Left ventricle myocardium inferior (tissue), 1 donor: ENCODE measurements at regions not wholly inside any gene's neighbourhood (a gene's known extent, or its start where the extent isn't known, plus 50 kb on each side); places are given as distances from the start of the nearest gene placed in this dataset.

ENCODE experiments used
- DNase-seq: peaks from one replicate; pipeline ENCODE4 v3.0.0-alpha.2; 2020
- H3K27ac ChIP-seq: fragments of 200-600 bp; replicated peaks from 2 replicates; pipeline ENCODE4 v1.8.0; 2021
- H3K27me3 ChIP-seq: fragments of 200-600 bp; 2 replicates; pipeline ENCODE4 v1.8.0; 2021; ENCODE audit warnings: low read depth
- H3K36me3 ChIP-seq: fragments of 200-600 bp; 2 replicates; pipeline ENCODE4 v1.8.0; 2021
- H3K4me1 ChIP-seq: fragments of 200-600 bp; 2 replicates; pipeline ENCODE4 v1.8.0; 2021
- H3K4me3 ChIP-seq: fragments of 200-600 bp; 2 replicates; pipeline ENCODE4 v1.8.0; 2021; ENCODE audit warnings: mild to moderate bottlenecking, moderate library complexity
- H3K9me3 ChIP-seq: fragments of 200-600 bp; replicated peaks from 2 replicates; pipeline ENCODE4 v1.8.0; 2021
- intact Hi-C: fragments of 100-400 bp; cut with micrococcal nuclease; formaldehyde crosslinking; loops from one replicate; pipeline ENCODE4 v1.11.0; 2022
- TF ChIP-seq, protein P1 (sequence below): fragments of 200-600 bp; IDR thresholded peaks from 2 replicates; pipeline ENCODE4 v1.8.0; 2021; ENCODE audit warnings: antibody characterized with exemption, mild to moderate bottlenecking, borderline replicate concordance
- donor health status: DM: no; HTN: yes; CAD: no; lungs with severe emphysema.

DNA sequence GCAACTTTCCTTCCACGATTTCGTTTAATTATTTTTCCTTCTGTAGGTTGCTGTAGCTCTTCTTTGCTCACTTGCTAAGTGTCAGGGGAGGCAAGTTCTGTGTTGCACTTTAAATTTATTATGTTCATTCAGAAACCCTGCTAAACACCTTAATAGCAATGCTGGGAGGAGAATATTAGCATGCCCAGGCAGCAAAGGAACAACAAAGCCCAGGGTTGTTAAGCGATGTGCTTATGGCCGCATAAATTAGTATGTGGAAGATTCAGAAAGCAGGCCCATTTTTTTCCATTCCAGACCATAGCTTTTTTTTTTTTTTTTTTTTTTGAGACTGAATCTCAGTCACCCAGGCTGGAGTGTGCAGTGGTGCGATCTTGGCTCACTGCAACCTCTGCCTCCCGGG lies 151.3 kb downstream of the BACH1 start:
- Histone ChIP-seq H3K36me3 (no peaks in the 10 kb centered on the region), H3K27me3 (no peaks in the 10 kb centered on the region), H3K4me1 (no peaks in the 10 kb centered on the region), H3K4me3 (no peak overlapping the region), H3K9me3 (peaks cover 16% of the 10 kb centered on the region), H3K27ac (peak overlapping the region; percentile 43)
- no peak for DNase-seq
- intact Hi-C loops = no loop called here
- TF ChIP-seq, protein P1, sequence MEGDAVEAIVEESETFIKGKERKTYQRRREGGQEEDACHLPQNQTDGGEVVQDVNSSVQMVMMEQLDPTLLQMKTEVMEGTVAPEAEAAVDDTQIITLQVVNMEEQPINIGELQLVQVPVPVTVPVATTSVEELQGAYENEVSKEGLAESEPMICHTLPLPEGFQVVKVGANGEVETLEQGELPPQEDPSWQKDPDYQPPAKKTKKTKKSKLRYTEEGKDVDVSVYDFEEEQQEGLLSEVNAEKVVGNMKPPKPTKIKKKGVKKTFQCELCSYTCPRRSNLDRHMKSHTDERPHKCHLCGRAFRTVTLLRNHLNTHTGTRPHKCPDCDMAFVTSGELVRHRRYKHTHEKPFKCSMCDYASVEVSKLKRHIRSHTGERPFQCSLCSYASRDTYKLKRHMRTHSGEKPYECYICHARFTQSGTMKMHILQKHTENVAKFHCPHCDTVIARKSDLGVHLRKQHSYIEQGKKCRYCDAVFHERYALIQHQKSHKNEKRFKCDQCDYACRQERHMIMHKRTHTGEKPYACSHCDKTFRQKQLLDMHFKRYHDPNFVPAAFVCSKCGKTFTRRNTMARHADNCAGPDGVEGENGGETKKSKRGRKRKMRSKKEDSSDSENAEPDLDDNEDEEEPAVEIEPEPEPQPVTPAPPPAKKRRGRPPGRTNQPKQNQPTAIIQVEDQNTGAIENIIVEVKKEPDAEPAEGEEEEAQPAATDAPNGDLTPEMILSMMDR = no peak

DNA sequence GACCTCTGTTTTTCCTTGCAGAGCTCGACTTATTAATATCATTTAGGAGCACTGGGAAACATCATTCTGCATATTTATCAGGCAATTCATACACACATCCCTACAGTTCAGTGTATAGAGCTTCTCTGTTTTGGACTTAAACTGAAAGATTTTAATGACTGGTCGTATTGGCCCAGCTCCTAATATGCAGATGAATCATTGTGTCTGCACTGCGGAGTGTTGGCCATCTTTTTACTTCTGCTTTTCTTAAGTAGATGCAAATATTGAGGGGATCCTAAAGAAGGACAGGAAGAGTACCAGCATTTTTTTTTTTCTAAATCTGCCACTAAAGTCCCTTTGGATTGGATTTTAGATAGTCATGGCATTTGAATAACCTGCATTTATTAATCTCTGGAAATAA lies 154.8 kb downstream of the BACH1 start:
- TF ChIP-seq, protein P1 = no peak
- Histone ChIP-seq H3K4me3 (no peak overlapping the region), H3K27ac (no peak overlapping the region), H3K36me3 (no peaks in the 10 kb centered on the region), H3K4me1 (no peaks in the 10 kb centered on the region), H3K9me3 (peaks cover 9% of the 10 kb centered on the region), H3K27me3 (no peaks in the 10 kb centered on the region)
- intact Hi-C loops = no loop called here
- DNase-seq = no peak

DNA sequence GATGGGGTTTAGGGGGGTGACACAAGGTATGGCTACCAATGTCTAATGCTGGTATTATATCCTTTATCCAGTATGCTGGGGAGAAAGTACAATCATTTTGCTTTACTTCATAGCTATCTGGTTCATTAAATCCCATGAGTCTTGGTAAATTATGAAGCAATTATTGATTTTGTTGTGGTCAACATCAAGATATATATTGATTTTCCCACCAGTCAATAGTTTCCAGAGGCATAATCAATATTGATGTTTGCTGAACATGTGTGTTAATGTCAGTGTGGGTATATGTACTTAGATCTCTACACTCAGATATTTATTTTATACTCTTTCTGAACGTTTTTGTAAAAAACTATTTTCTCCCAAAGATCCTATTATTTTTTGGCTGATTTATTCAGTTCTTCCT lies 155.5 kb downstream of the BACH1 start:
- Histone ChIP-seq H3K4me1 (no peaks in the 10 kb centered on the region), H3K4me3 (no peak overlapping the region), H3K9me3 (peaks cover 2% of the 10 kb centered on the region), H3K27me3 (no peaks in the 10 kb centered on the region), H3K27ac (no peak overlapping the region), H3K36me3 (no peaks in the 10 kb centered on the region)
- TF ChIP-seq, protein P1 = no peak
- intact Hi-C loops = no loop called here
- no peak for DNase-seq

DNA sequence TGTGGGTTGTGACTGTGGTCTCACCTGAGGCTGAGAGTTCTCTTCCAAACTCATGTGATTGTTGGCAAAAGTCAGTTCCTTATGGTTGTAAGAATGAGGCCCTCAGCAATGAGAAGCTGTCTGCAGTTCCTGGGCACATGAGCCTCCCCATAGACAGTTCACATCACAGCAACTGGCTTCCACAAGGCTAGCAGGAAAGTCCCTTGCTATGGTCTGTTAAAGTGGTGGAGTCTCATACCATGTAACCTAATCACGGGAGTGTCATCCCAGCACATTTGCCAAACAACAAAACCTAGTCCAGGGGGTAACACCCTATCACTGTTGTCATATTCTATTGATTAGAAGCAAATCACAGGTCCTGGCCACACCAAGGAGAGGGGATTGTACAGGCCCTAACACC lies 163.8 kb downstream of the BACH1 start:
- H3K4me3 ChIP-seq = no peak overlapping the region
- TF ChIP-seq, protein P1 = no peak
- no peaks in the 10 kb centered on the region for H3K4me1 ChIP-seq
- no peaks in the 10 kb centered on the region for H3K27me3 ChIP-seq
- H3K27ac ChIP-seq = no peak overlapping the region
- DNase-seq = no peak
- no peaks in the 10 kb centered on the region for H3K9me3 ChIP-seq
- no peaks in the 10 kb centered on the region for H3K36me3 ChIP-seq
- intact Hi-C loops = no loop called here

DNA sequence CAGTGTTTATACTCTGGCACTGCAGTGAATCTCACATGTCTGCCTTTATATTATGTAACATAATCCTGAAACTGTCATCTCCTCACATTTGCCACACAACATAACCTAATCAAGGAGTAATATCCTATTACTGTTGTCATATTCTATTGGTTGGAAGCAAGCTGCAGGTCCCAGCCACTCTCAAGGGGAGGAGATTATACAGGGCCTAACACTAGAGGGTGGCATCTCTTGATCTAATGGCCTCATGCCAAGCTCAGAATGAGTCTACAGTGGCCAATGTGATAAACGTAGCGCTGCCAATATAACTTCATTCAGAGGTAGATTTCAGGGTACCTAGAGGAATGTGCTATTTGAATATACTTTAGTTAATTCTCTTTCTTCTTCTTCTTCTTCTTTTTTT lies 166.8 kb downstream of the BACH1 start:
- TF ChIP-seq, protein P1 = no peak
- no peaks in the 10 kb centered on the region for H3K9me3 ChIP-seq
- no peak overlapping the region for H3K27ac ChIP-seq
- no peaks in the 10 kb centered on the region for H3K4me1 ChIP-seq
- intact Hi-C loops = no loop called here
- no peak overlapping the region for H3K4me3 ChIP-seq
- no peak for DNase-seq
- no peaks in the 10 kb centered on the region for H3K27me3 ChIP-seq
- no peaks in the 10 kb centered on the region for H3K36me3 ChIP-seq

DNA sequence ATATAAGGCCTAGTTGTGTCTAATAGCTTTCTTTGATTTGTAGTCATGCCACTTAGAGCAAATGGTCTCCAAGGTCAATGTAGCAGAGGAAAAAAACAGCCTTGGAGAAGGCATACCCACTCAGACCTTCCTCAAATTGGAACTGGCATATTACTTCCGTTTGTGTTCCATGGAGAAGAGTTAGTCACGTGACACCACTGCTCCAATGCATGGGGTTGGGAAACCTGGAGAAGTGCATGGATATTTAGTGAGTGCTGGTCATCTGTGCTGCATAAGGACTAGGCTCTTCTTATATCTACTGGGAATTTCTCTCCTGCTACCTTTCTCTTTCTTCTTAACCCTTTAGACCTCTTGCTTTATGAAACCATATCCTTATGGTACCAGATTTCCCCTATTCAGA lies 167.8 kb downstream of the BACH1 start:
- no peaks in the 10 kb centered on the region for H3K27me3 ChIP-seq
- DNase-seq = no peak
- no peaks in the 10 kb centered on the region for H3K4me1 ChIP-seq
- H3K27ac ChIP-seq = no peak overlapping the region
- no peaks in the 10 kb centered on the region for H3K36me3 ChIP-seq
- H3K9me3 ChIP-seq = no peaks in the 10 kb centered on the region
- intact Hi-C loops = no loop called here
- no peak overlapping the region for H3K4me3 ChIP-seq
- TF ChIP-seq, protein P1 = no peak
